RWPE2 (cell line): ENCODE measurements at regions not wholly inside any gene's neighbourhood (a gene's known extent, or its start where the extent isn't known, plus 50 kb on each side); places are given as distances from the start of the nearest gene placed in this dataset.

Experiments used
- ATAC-seq: fragments of 200-7000 bp; cut with Tn5 transposase; 3 replicates; pipeline ENCODE4 v1.9.1; 2021; ENCODE audit warnings: low read depth
- DNase-seq: peaks from one replicate; pipeline ENCODE4 v3.0.0-alpha.2; 2020; ENCODE audit warnings: low spot score
- H3K27ac ChIP-seq: fragments of 450-650 bp; 2 replicates; pipeline ENCODE4 v1.5.1; 2017; ENCODE audit warnings: mild to moderate bottlenecking; ENCODE audit not compliant: poor library complexity, severe bottlenecking
- H3K27me3 ChIP-seq: fragments of 250-450 bp; sonication (Bioruptor Pico); 2 replicates; pipeline ENCODE4 v1.5.1; 2021; ENCODE audit warnings: mild to moderate bottlenecking, moderate library complexity; ENCODE audit not compliant: insufficient read depth, poor library complexity, severe bottlenecking
- H3K36me3 ChIP-seq: fragments of 250-450 bp; sonication (Bioruptor Pico); 2 replicates; pipeline ENCODE4 v1.5.1; 2020; ENCODE audit warnings: low read depth, mild to moderate bottlenecking, moderate library complexity
- H3K4me1 ChIP-seq: fragments of 250-450 bp; sonication (Bioruptor Pico); 2 replicates; pipeline ENCODE4 v1.5.1; 2021; ENCODE audit warnings: mild to moderate bottlenecking, moderate library complexity; ENCODE audit not compliant: insufficient read depth, poor library complexity, severe bottlenecking
- H3K4me3 ChIP-seq: fragments of 250-450 bp; sonication (Bioruptor Pico); 2 replicates; pipeline ENCODE4 v1.5.1; 2021; ENCODE audit warnings: mild to moderate bottlenecking, moderate library complexity; ENCODE audit not compliant: severe bottlenecking
- H3K9me3 ChIP-seq: fragments of 250-450 bp; sonication (Bioruptor Pico); 2 replicates; pipeline ENCODE4 v1.5.1; 2021; ENCODE audit warnings: mild to moderate bottlenecking, moderate library complexity; ENCODE audit not compliant: severe bottlenecking
- CTCF ChIP-seq: fragments of 450-650 bp; IDR thresholded peaks from one replicate; pipeline ENCODE4 v1.5.1; 2017; ENCODE audit warnings: mild to moderate bottlenecking, moderate library complexity; ENCODE audit not compliant: poor library complexity, severe bottlenecking

- H3K36me3 ChIP-seq = no peaks in the 10 kb centered on the region
- ATAC-seq = no peak
- DNase-seq = no peak
Observed at GRCh38 chrX:148354916-148355315, 145.5 kb upstream of the AFF2 start.

DNA sequence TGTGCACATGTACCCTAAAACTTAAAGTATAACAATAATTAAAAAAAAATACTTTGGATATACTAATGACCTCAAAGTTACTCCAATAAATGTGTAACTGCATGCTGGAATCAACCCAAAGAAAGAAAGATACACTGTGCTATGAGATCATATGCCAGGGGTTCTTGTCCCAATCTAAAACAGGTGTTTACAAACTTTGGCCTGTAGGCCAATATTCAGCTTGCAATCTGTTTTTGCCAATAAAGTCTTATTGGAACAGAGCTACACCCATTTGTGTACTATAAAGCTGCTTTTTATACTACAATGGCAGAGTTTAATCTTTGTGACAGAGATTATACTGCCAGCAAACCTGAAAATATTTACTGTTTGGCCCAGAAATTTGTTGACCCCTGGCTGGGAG, 138.8 kb upstream of the AFF2 start:
- Histone ChIP-seq H3K4me1 (no peaks in the 10 kb centered on the region), H3K9me3 (no peaks in the 10 kb centered on the region), H3K27ac (no peak overlapping the region), H3K4me3 (no peak overlapping the region), H3K36me3 (no peaks in the 10 kb centered on the region), H3K27me3 (no peaks in the 10 kb centered on the region)
- DNase-seq = no peak
- no peak for TF ChIP-seq CTCF
- ATAC-seq = no peak

More at GRCh38 chrX:148354916-148355315, 145.5 kb upstream of the AFF2 start:
- TF ChIP-seq CTCF = no peak
- Histone ChIP-seq H3K4me1 (no peaks in the 10 kb centered on the region), H3K27ac (no peak overlapping the region), H3K4me3 (no peak overlapping the region), H3K9me3 (no peaks in the 10 kb centered on the region), H3K27me3 (no peaks in the 10 kb centered on the region)

DNA sequence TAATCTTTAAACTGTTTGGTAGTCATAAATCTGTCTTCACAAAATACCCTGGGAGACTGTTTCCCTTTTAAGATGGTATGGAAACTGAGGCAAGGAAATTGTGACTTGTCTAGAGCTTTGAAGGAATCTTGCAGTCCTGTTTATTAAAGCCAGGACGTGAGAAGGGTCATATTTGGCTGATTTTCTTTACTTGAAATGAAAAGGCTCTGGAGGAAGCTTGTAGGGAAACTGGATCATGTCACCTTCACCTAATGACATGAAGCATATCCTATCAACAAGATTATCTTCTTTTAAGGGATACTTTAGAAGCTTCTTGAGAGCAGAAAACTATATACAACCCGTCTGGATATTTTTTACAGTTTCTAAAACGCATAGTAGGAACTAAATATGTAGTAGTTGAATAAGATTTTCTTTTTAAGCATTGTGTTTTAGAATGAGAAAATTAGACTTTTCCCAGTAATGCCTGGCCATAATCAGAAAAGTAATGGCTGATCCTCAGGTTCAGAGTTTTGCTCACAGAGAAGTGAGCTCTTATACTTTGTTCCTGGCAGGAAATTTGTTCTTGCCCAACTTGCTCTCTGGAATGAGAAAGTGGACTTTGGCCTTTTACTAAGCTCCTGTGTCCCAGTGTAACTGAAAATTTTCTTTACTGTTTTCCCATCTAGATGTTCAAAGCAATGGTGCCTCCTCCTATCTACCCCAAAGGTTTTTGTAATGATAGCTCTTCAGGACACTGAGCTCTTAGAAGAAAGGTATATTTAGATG, 136.8 kb upstream of the AFF2 start:
- Histone ChIP-seq H3K4me3 (no peak overlapping the region), H3K27me3 (no peaks in the 10 kb centered on the region), H3K36me3 (no peaks in the 10 kb centered on the region), H3K27ac (no peak overlapping the region), H3K9me3 (no peaks in the 10 kb centered on the region), H3K4me1 (no peaks in the 10 kb centered on the region)
- no peak for TF ChIP-seq CTCF
- ATAC-seq (no peak), DNase-seq (no peak)

DNA sequence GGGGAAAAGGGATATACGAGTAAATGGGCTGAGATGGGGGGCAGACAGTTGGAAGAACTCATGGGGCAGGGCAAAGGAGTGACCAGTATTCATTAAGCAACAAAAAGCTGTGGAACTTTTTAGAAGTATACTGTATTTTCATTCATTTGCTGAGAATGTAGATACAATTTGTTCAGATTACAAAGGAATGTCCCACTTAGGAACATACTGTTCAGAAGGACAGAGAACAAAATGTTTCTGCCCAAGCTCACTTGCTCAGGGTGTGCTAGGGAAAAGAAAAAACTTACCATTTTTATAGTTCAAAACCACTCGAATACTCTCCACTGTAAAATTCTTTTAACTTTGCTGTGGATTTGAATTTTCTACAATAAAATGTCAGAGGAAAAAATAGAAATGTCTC, 135.2 kb upstream of the AFF2 start:
- DNase-seq = no peak
- H3K9me3 ChIP-seq = no peaks in the 10 kb centered on the region
- no peaks in the 10 kb centered on the region for H3K4me1 ChIP-seq
- TF ChIP-seq CTCF = no peak
- ATAC-seq = no peak
- no peak overlapping the region for H3K27ac ChIP-seq
- no peaks in the 10 kb centered on the region for H3K27me3 ChIP-seq
- no peak overlapping the region for H3K4me3 ChIP-seq
- H3K36me3 ChIP-seq = no peaks in the 10 kb centered on the region

- no peaks in the 10 kb centered on the region for H3K27me3 ChIP-seq
- no peak for TF ChIP-seq CTCF
- no peaks in the 10 kb centered on the region for H3K9me3 ChIP-seq
- ATAC-seq (no peak), DNase-seq (no peak)
- H3K4me1 ChIP-seq = no peaks in the 10 kb centered on the region
- H3K36me3 ChIP-seq = no peaks in the 10 kb centered on the region
- no peak overlapping the region for H3K4me3 ChIP-seq
- no peak overlapping the region for H3K27ac ChIP-seq
Observed at GRCh38 chrX:148371291-148371690, 129.1 kb upstream of the AFF2 start.
